ENCODE measurements at regions not wholly inside any gene's neighbourhood (a gene's known extent, or its start where the extent isn't known, plus 50 kb on each side); places are given as distances from the start of the nearest gene placed in this dataset.

DNA sequence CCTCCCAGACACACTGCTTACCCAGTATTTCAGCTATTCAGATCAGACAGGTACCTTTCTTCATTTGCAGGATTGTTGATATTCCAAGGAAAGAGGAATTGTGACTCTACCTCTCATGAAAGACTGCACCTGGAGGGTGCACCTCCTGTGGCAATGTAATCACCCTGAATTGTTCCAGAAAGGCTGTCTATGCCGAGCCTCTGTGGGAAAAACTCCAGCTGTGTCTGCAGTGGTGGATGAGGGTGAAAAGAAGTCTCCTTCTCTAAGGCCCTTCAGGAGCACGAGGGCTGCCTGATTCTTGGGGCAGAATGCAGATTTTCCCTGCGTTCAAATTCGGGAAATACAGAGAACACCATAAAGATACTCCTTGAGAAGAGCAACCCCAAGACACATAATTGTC lies 108.2 kb upstream of the ADAMTS3 start:
- no peak overlapping the region for H3K18ac ChIP-seq (ENCODE audit: low read depth, low read length)
- no peak overlapping the region for H4K8ac ChIP-seq (ENCODE audit: low read depth in 2 of 2, low read length in 2 of 2)
- no peak overlapping the region for H4K91ac ChIP-seq (ENCODE audit: insufficient read depth, low read depth, low read length)
- no peak for TF ChIP-seq NFE2L2 (IDR thresholded peaks at IDR 0.05; ENCODE audit: low read depth, low read length)
- TF ChIP-seq, protein P1, sequence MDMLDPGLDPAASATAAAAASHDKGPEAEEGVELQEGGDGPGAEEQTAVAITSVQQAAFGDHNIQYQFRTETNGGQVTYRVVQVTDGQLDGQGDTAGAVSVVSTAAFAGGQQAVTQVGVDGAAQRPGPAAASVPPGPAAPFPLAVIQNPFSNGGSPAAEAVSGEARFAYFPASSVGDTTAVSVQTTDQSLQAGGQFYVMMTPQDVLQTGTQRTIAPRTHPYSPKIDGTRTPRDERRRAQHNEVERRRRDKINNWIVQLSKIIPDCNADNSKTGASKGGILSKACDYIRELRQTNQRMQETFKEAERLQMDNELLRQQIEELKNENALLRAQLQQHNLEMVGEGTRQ (IDR thresholded peaks at IDR 0.05; ENCODE audit: low read depth, low read length), result no peak
- no peak for TF ChIP-seq CEBPB (IDR thresholded peaks at IDR 0.05; ENCODE audit: low read depth, low read length)
- no peak for TF ChIP-seq RFX5 (IDR thresholded peaks at IDR 0.05; ENCODE audit: low read depth, low read length)
- no peak for TF ChIP-seq RCOR1 (IDR thresholded peaks at IDR 0.05; ENCODE audit: insufficient replicate concordance, low read length)
- no peak for TF ChIP-seq MXI1 (IDR thresholded peaks at IDR 0.05; ENCODE audit: borderline replicate concordance, low read depth, low read length)
- TF ChIP-seq RAD21 (IDR thresholded peaks at IDR 0.05; ENCODE audit: low read length), result no peak
- no peak for TF ChIP-seq BHLHE40 (IDR thresholded peaks at IDR 0.05; ENCODE audit: low read depth, low read length)
- no peak for TF ChIP-seq FOS (IDR thresholded peaks at IDR 0.05; ENCODE audit: low read depth, low read length)
- no peak for TF ChIP-seq CHD1 (IDR thresholded peaks at IDR 0.05; ENCODE audit: low read depth, low read length)
- TF ChIP-seq MAZ (IDR thresholded peaks at IDR 0.05; ENCODE audit: borderline replicate concordance, low read depth, low read length), result no peak
- TF ChIP-seq CTCF (conservative IDR thresholded peaks at IDR 0.05; ENCODE audit: low read depth, low read length), result no peak
- no peak for TF ChIP-seq MAFK (IDR thresholded peaks at IDR 0.05; ENCODE audit: low read depth, low read length)
- no peak for TF ChIP-seq SMC3 (IDR thresholded peaks at IDR 0.05; ENCODE audit: low read depth, low read length)
- TF ChIP-seq, protein P2, sequence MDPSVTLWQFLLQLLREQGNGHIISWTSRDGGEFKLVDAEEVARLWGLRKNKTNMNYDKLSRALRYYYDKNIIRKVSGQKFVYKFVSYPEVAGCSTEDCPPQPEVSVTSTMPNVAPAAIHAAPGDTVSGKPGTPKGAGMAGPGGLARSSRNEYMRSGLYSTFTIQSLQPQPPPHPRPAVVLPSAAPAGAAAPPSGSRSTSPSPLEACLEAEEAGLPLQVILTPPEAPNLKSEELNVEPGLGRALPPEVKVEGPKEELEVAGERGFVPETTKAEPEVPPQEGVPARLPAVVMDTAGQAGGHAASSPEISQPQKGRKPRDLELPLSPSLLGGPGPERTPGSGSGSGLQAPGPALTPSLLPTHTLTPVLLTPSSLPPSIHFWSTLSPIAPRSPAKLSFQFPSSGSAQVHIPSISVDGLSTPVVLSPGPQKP (IDR thresholded peaks at IDR 0.05; ENCODE audit: borderline replicate concordance, low read depth, low read length), result no peak
- no peak for TF ChIP-seq POLR2A (IDR thresholded peaks at IDR 0.05; ENCODE audit: low read depth, low read length)
- POLR2A ChIA-PET (ENCODE audit: unreplicated experiment), result no interaction called here
- no peaks in the 10 kb centered on the region for H3K9me3 ChIP-seq (ENCODE audit: control insufficient read depth, insufficient read depth, low read length)
- H2AK9ac ChIP-seq (replicated peaks; ENCODE audit: low read depth, low read length, poor library complexity), result no peak overlapping the region
- H3K4me3 ChIP-seq (ENCODE audit: insufficient read depth, low read depth, low read length), result no peak overlapping the region
- intact Hi-C loops (cut with micrococcal nuclease) (no loop called here), in situ Hi-C loops (cut with MboI; ENCODE audit: low sequenced_read_pairs) (no loop called here), dilution Hi-C loops (cut with HindIII; ENCODE audit: low sequenced_read_pairs, unreplicated experiment) (no loop called here)
- H3K4ac ChIP-seq (ENCODE audit: low read depth, low read length), result no peak overlapping the region
- WGBS, 2 experiments (ENCODE audit: extremely low coverage in 2 of 2, insufficient read length in 1 of 2), result no CpG with 5 or more reads among the region's 4 CpGs
- H4K20me1 ChIP-seq (ENCODE audit: insufficient read depth, low read length), result no peaks in the 10 kb centered on the region
- no peak overlapping the region for H2BK5ac ChIP-seq (ENCODE audit: low read depth, low read length, poor library complexity, severe bottlenecking)
- H2BK120ac ChIP-seq (ENCODE audit: low read depth, low read length), result no peak overlapping the region
- H3K36me3 ChIP-seq (ENCODE audit: control insufficient read depth, insufficient read depth, low read length), result no peaks in the 10 kb centered on the region
- no peak overlapping the region for H3K27ac ChIP-seq (ENCODE audit: insufficient read depth, low read length)
- H3K56ac ChIP-seq (ENCODE audit: extremely low read depth, insufficient read depth, low read length), result no peak overlapping the region
- no peaks in the 10 kb centered on the region for H3K4me1 ChIP-seq (ENCODE audit: control insufficient read depth, insufficient read depth, low read length)
- H3K14ac ChIP-seq (replicated peaks; ENCODE audit: low read depth, low read length), result no peak overlapping the region
- H2BK15ac ChIP-seq (ENCODE audit: low read depth, low read length), result no peak overlapping the region
- no peaks in the 10 kb centered on the region for H3K9me1 ChIP-seq (ENCODE audit: insufficient read depth, low read length)
- CTCF ChIA-PET, result no interaction called here
- no peak overlapping the region for H3K9ac ChIP-seq (ENCODE audit: low read depth, low read length)
- DNase-seq (no peak), ATAC-seq (ENCODE audit: low read depth) (no peak)
- H2AK5ac ChIP-seq (ENCODE audit: low read depth, low read length), result no peak overlapping the region
- no peaks in the 10 kb centered on the region for H3K79me1 ChIP-seq (ENCODE audit: low read depth in 1 of 2, low read length in 2 of 2)
- H2AFZ ChIP-seq (replicated peaks; ENCODE audit: low read length, poor library complexity), result no peak overlapping the region
- no peaks in the 10 kb centered on the region for H3K27me3 ChIP-seq (ENCODE audit: control insufficient read depth, insufficient read depth, low read length)
- H3K4me2 ChIP-seq (ENCODE audit: low read depth, low read length), result no peak overlapping the region
- no peak overlapping the region for H2BK20ac ChIP-seq (ENCODE audit: low read depth, low read length)
- no peak overlapping the region for H3K23ac ChIP-seq (ENCODE audit: low read depth, low read length)
- H4K5ac ChIP-seq (ENCODE audit: low read depth, low read length), result no peak overlapping the region
- no TSS peak for BruUV-seq (replicated peaks)

All from IMR-90 (cell line).